Endothelial cell of umbilical vein (primary cell): ENCODE measurements at regions not wholly inside any gene's neighbourhood (a gene's known extent, or its start where the extent isn't known, plus 50 kb on each side); places are given as distances from the start of the nearest gene placed in this dataset.

Experiments used
- BruUV-seq: library from RNA; stranded (reverse); fragments of 400-500 nt; replicated peaks from 2 replicates; lab custom pipeline; 2021; lab: Mats Ljungman, UMichigan
- CTCF ChIA-PET: fragments of 300-600, 350-600 bp; sonication (Branson Sonifier 250); formaldehyde crosslinking; loops from one replicate; lab custom pipeline; 2021; ENCODE audit warnings: antibody characterized with exemption, inconsistent platforms; lab: Charles Lee
- POLR2A ChIA-PET: fragments of 300-600, 350-600 bp; sonication (Branson Sonifier 250); formaldehyde crosslinking; loops from one replicate; lab custom pipeline; 2021; ENCODE audit warnings: antibody characterized with exemption, inconsistent platforms; lab: Charles Lee
- DNase-seq: peaks from one replicate; pipeline ENCODE4 v3.0.0-alpha.2; 2011; ENCODE audit warnings: low read depth, low spot score
- FAIRE-seq: peaks from 2 replicates; lab custom pipeline; 2011; peaks lifted over from hg19 to GRCh38; lab: Jason Lieb, UNC
- H2AFZ ChIP-seq: 2 replicates; pipeline ENCODE4 v1.6.0; 2012; ENCODE audit warnings: low read depth, low read length, control low read depth, inconsistent platforms
- H3K27ac ChIP-seq: 2 replicates; pipeline ENCODE4 v1.5.1; 2011; ENCODE audit warnings: low read depth, mild to moderate bottlenecking, control low read depth, low read length, moderate library complexity; ENCODE audit not compliant: insufficient read depth
- H3K27me3 ChIP-seq, 2 experiments: 2 replicates each; pipeline versions ENCODE4 v1.6.0 to v1.6.1; 2011; ENCODE audit warnings: low read length in 2 of 2, mixed read lengths in 1 of 2; ENCODE audit not compliant: control insufficient read depth in 2 of 2, insufficient read depth in 2 of 2
- H3K36me3 ChIP-seq, 2 experiments: 2 replicates in 1 of 2; 3 replicates in 1 of 2; pipeline ENCODE4 v1.5.1; 2011; ENCODE audit warnings: low read length in 2 of 2, mild to moderate bottlenecking in 1 of 2, moderate library complexity in 1 of 2; ENCODE audit not compliant: control insufficient read depth in 2 of 2, insufficient read depth in 2 of 2; ENCODE audit errors: extremely low read depth in 1 of 2
- H3K4me1 ChIP-seq: 3 replicates; pipeline ENCODE4 v1.5.1; 2011; ENCODE audit warnings: mild to moderate bottlenecking, low read length; ENCODE audit not compliant: control insufficient read depth, insufficient read depth; ENCODE audit errors: extremely low read depth
- H3K4me2 ChIP-seq: 2 replicates; pipeline ENCODE4 v1.6.1; 2011; ENCODE audit warnings: low read length, control low read depth, mixed read lengths; ENCODE audit not compliant: insufficient read depth
- H3K4me3 ChIP-seq, 3 experiments: fragments of 200-600 bp in 1 of 3; sonication (generic), shearing (Covaris generic) in 1 of 3; replicated peaks in 1 of 3; 2 replicates each; pipeline ENCODE4 v1.5.1; 2011 to 2016; ENCODE audit warnings: control low read depth in 3 of 3, low read length in 3 of 3, mild to moderate bottlenecking in 2 of 3, inconsistent platforms in 1 of 3, low read depth in 1 of 3, moderate library complexity in 1 of 3; ENCODE audit not compliant: insufficient read depth in 1 of 3
- H3K79me2 ChIP-seq: 2 replicates; pipeline ENCODE4 v1.6.0; 2012; ENCODE audit warnings: low read length, inconsistent platforms; ENCODE audit not compliant: control insufficient read depth, insufficient read depth
- H3K9ac ChIP-seq: replicated peaks from 2 replicates; pipeline ENCODE3; 2011; ENCODE audit warnings: low read length, control low read depth; ENCODE audit not compliant: insufficient read depth; ENCODE audit errors: extremely low read depth
- H3K9me1 ChIP-seq: replicated peaks from 3 replicates; pipeline ENCODE4 v1.6.0; 2011; ENCODE audit warnings: mild to moderate bottlenecking, low read length; ENCODE audit not compliant: control insufficient read depth, insufficient read depth; ENCODE audit errors: extremely low read depth
- H3K9me3 ChIP-seq: replicated peaks from 2 replicates; pipeline ENCODE4 v1.5.1; 2012; ENCODE audit warnings: low read length, inconsistent platforms; ENCODE audit not compliant: control insufficient read depth, insufficient read depth
- H4K20me1 ChIP-seq: replicated peaks from 2 replicates; pipeline ENCODE3; 2011; ENCODE audit warnings: mild to moderate bottlenecking, low read length; ENCODE audit not compliant: control insufficient read depth, insufficient read depth; ENCODE audit errors: extremely low read depth
- CTCF ChIP-seq, 2 donors: IDR thresholded peaks; 1 replicate in 1 of 2; 2 replicates in 1 of 2; pipeline ENCODE4 v1.5.1; 2011; ENCODE audit warnings: low read length in 2 of 2, mild to moderate bottlenecking in 2 of 2, moderate library complexity in 2 of 2, control low read depth in 1 of 2, inconsistent platforms in 1 of 2, low read depth in 1 of 2; ENCODE audit not compliant: insufficient read depth in 1 of 2; ENCODE audit errors: extremely low read depth in 1 of 2
- EZH2 ChIP-seq: IDR thresholded peaks from 2 replicates; pipeline ENCODE4 v1.6.1; 2012; ENCODE audit warnings: borderline replicate concordance, low read depth, mild to moderate bottlenecking, moderate library complexity, low read length, inconsistent platforms; ENCODE audit not compliant: severe bottlenecking
- FOS ChIP-seq: IDR thresholded peaks from 2 replicates; pipeline ENCODE4 v1.6.1; 2011; ENCODE audit warnings: mild to moderate bottlenecking, low read length, moderate library complexity, borderline replicate concordance; ENCODE audit not compliant: insufficient read depth
- GATA2 ChIP-seq: IDR thresholded peaks from 2 replicates; pipeline ENCODE4 v1.7.0; 2011; ENCODE audit warnings: low read depth, mild to moderate bottlenecking, moderate library complexity, mixed read lengths, low read length; ENCODE audit not compliant: insufficient read length, insufficient read depth
- JUN ChIP-seq: IDR thresholded peaks from 2 replicates; pipeline ENCODE4 v1.6.1; 2011; ENCODE audit warnings: borderline replicate concordance, low read depth; ENCODE audit not compliant: insufficient read length, insufficient read depth
- MAX ChIP-seq: IDR thresholded peaks from 2 replicates; pipeline ENCODE4 v1.6.1; 2011; ENCODE audit not compliant: insufficient read depth, insufficient read length
- MYC ChIP-seq: IDR thresholded peaks from one replicate; pipeline ENCODE4 v1.6.1; 2011; ENCODE audit warnings: mild to moderate bottlenecking, low read depth, low read length
- POLR2A ChIP-seq: IDR thresholded peaks from 2 replicates; pipeline ENCODE4 v1.6.1; 2012; ENCODE audit warnings: low read depth, mild to moderate bottlenecking, control low read depth, low read length
- POLR2AphosphoS5 ChIP-seq: IDR thresholded peaks from 2 replicates; pipeline ENCODE4 v1.6.1; 2012; ENCODE audit warnings: low read depth, mild to moderate bottlenecking, control low read depth, low read length, moderate library complexity; ENCODE audit not compliant: insufficient read depth
- dilution Hi-C: fragments of 300-500 bp; cut with MboI; formaldehyde crosslinking; loops from one replicate; pipeline ENCODE4 v1.15.0; 2019; ENCODE audit warnings: low sequenced_read_pairs; ENCODE audit not compliant: extremely low pct_ligation_motif_present
- intact Hi-C: fragments of 100-400 bp; cut with micrococcal nuclease; formaldehyde crosslinking; loops from one replicate; pipeline ENCODE4 v1.10.0; 2022

- H3K4me1 ChIP-seq = peaks cover 32% of the 10 kb centered on the region
- H3K36me3 ChIP-seq = no peaks in the 10 kb centered on the region
- no peaks in the 10 kb centered on the region for H3K79me2 ChIP-seq
- FAIRE-seq (no peak), DNase-seq (peak; percentile 70)
- H2AFZ ChIP-seq = no peak overlapping the region
- CTCF ChIA-PET = interaction anchor here (0.8 to 1.0 kb wide), 3 partner anchors 31 to 498 kb away, joined by 3 read pairs; no protein-coding TSS in a partner anchor
- no peaks in the 10 kb centered on the region for H3K27me3 ChIP-seq
- no peak overlapping the region for H3K9ac ChIP-seq
- no peak overlapping the region for H3K4me3 ChIP-seq
- H3K9me3 ChIP-seq = no peaks in the 10 kb centered on the region
- H3K9me1 ChIP-seq = no peaks in the 10 kb centered on the region
- H4K20me1 ChIP-seq = no peaks in the 10 kb centered on the region
- intact Hi-C loops (no loop called here), dilution Hi-C loops (no loop called here)
- peak overlapping the region; percentile 90 for H3K27ac ChIP-seq
- TF ChIP-seq POLR2A (no peak), CTCF (IDR thresholded peaks at IDR 0.05; ENCODE audit: extremely low read depth in 1 of 2, insufficient read depth in 1 of 2, low read depth in 1 of 2, low read length in 2 of 2) (no peak), POLR2AphosphoS5 (no peak), FOS (peak; percentile 48), JUN (peak; percentile 44), MAX (no peak), MYC (no peak), EZH2 (no peak), GATA2 (peak; percentile 87)
- POLR2A ChIA-PET = no interaction called here
- no TSS peak for BruUV-seq
- H3K4me2 ChIP-seq = peak overlapping the region; percentile 10
Observed at GRCh38 chr3:151974067-151974466, 100.6 kb downstream of the SUCNR1 start.
